ENCODE measurements at regions not wholly inside any gene's neighbourhood (a gene's known extent, or its start where the extent isn't known, plus 50 kb on each side); places are given as distances from the start of the nearest gene placed in this dataset.
"Not testable (repeated sequence)": the region's sequence is repeated elsewhere in the genome, so short reads cannot be mapped to it uniquely, and the experiment has no call there.

- H3K4me3 ChIP-seq (ENCODE audit: low read length): no peak overlapping the region
- no peak for TF ChIP-seq ZNF274 (IDR thresholded peaks at IDR 0.05; ENCODE audit: low read depth, low read length)
Observed at GRCh38 chr16:10321407-10322387, 64.2 kb upstream of the ATF7IP2 start.

DNA sequence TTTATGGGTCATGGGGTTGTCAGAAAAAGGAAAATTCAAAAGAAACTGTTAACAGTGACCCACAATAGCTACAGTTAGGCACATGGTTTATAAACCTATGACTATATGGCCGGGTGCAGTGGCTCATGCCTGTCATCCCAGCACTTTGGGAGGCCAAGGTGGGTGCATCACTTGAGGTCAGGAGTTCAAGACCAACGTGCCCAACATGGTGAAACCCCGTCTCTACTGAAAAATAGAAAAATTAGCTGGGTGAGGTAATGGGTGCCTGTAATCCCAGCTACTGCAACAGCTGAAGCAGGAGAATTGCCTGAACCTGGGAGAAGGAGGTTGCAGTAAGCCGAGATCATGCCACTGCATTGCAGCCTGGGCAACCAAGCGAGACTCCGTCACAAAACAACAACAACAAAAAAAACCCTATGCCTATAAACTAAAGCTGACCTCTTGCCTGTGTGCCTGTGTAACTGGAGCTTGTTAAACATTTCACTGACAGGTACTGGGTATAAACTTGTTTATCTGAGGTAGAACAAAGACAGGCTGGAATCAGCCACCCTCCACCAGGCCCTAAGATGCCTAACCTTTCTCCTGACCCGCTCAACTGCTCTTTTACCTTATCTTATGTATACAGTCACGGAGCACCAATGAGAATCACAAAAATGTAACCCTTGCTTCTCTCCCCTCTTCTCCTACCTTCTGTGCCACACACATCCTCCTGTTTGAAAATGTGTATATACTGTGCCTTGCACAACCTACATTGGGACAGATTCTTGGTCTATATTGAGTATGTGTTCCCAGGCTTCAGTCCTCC lies 62.9 kb upstream of the ATF7IP2 start:
- H3K4me3 ChIP-seq (ENCODE audit: low read length): no peak overlapping the region
- TF ChIP-seq ZNF274 (IDR thresholded peaks at IDR 0.05; ENCODE audit: low read depth, low read length): no peak

GRCh38 chr16:10323528-10323869 lies 62.4 kb upstream of the ATF7IP2 start:
- no peak for TF ChIP-seq ZNF274 (IDR thresholded peaks at IDR 0.05; ENCODE audit: low read depth, low read length)
- H3K4me3 ChIP-seq (ENCODE audit: low read length): no peak overlapping the region

DNA sequence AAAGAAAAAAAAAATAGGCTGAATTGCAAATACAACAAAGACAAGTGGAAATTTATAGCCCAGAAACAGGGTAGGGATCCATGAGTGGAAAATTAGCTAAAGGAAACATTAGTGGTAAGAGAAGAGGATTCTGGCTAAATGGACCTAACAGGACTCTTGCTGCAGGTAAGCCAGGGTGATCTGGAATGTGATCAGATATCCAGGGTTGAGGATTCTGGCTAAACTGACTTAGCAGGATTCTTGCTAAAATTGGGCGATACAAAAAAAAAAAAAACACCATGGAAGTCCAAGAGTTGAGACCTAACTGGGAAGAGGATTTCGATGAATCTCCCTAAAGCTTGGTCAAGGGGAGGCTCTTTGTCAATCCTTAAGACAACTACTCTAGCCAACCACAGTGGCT lies 61.7 kb upstream of the ATF7IP2 start:
- H3K4me3 ChIP-seq (ENCODE audit: low read length): no peak overlapping the region
- TF ChIP-seq ZNF274 (IDR thresholded peaks at IDR 0.05; ENCODE audit: low read depth, low read length): no peak

- TF ChIP-seq ZNF274 (IDR thresholded peaks at IDR 0.05; ENCODE audit: low read depth, low read length): no peak
Observed at GRCh38 chr16:10325783-10326543, 59.9 kb upstream of the ATF7IP2 start.

GRCh38 chr16:10326647-10327046 lies 59.2 kb upstream of the ATF7IP2 start:
- H3K4me3 ChIP-seq (ENCODE audit: low read length): no peak overlapping the region
- TF ChIP-seq ZNF274 (IDR thresholded peaks at IDR 0.05; ENCODE audit: low read depth, low read length): no peak

More at GRCh38 chr16:10325783-10326543, 59.9 kb upstream of the ATF7IP2 start:
- H3K4me3 ChIP-seq (ENCODE audit: low read length): no peak overlapping the region

DNA sequence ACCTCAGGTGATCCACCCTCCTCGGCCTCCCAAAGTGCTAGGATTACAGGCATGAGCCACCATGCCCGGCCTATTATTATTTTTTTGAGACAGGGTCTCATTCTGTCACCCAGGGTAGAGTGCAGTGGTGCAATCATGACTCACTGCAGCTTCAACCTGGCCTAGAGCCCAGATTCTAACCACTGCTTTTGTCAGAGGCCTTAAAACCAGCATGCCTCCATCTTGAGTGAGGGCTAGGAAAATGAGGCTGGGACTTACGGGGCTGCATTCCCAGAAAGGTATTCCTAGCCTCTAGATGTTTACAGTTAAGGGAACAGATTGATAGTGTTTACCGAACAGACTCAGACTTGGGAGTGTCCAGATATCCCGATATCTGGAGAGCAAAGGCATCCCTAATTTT lies 57.6 kb upstream of the ATF7IP2 start:
- H3K4me3 ChIP-seq (ENCODE audit: low read length): not testable (repeated sequence)

DNA sequence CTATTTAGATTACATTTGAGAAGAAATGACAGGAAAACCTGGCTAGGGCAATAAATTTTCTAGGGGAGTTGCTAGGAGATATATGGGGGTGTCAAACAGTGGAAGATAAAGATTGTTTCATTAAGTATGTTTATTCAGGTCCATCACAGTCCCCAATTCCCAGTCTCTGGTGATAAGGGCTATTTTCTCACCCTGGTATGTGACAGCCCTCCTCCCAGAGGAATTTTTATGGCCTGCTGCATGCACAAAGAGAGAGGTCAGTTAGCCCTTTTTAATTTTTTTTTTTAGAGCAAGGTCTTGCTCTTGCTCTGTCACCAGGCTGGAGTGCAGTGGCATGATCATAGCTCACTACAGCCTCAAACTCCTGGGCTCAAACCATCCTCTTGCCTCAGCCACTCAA lies 53.6 kb upstream of the ATF7IP2 start:
- no peak for TF ChIP-seq ZNF274 (IDR thresholded peaks at IDR 0.05; ENCODE audit: low read depth, low read length)
- H3K4me3 ChIP-seq (ENCODE audit: low read length): no peak overlapping the region

- TF ChIP-seq ZNF274 (IDR thresholded peaks at IDR 0.05; ENCODE audit: low read depth, low read length): no peak
- no peak overlapping the region for H3K4me3 ChIP-seq (ENCODE audit: low read length)
Observed at GRCh38 chr16:10332775-10333174, 53.1 kb upstream of the ATF7IP2 start.

GRCh38 chr16:10333321-10334032 lies 52.4 kb upstream of the ATF7IP2 start:
- H3K4me3 ChIP-seq (ENCODE audit: low read length): no peak overlapping the region
- no peak for TF ChIP-seq ZNF274 (IDR thresholded peaks at IDR 0.05; ENCODE audit: low read depth, low read length)

DNA sequence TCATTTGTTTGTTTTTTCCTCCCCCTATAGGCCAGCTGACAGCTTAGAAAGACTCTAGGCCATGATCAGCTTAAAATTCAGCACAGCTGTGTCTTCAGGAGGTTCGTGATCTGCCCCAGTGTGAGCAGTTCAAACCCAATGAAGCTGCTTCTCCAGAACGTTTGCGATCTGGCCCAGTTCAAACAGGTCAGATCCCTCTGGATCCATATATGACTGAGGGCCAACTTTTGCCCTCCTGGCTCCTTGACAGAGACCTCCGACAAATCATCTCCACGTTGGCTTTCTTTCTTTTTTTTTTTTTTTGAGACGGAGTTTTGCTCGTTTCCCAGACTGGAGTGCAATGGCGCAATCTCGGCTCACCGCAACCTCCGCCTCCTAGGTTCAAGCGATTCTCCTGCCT lies 50.2 kb upstream of the ATF7IP2 start:
- H3K4me3 ChIP-seq (ENCODE audit: low read length): no peak overlapping the region
- TF ChIP-seq ZNF274 (IDR thresholded peaks at IDR 0.05; ENCODE audit: low read depth, low read length): no peak

Data from GM08714 (cell line).